CD4-positive, alpha-beta T cell treated with Interleukin-6 for 4 hours (primary cell): ENCODE measurements at regions not wholly inside any gene's neighbourhood (a gene's known extent, or its start where the extent isn't known, plus 50 kb on each side); places are given as distances from the start of the nearest gene placed in this dataset.

Experiments used
- DNase-seq: peaks from one replicate; pipeline ENCODE4 v3.0.0-alpha.2; 2020; ENCODE audit warnings: mixed read lengths

DNA sequence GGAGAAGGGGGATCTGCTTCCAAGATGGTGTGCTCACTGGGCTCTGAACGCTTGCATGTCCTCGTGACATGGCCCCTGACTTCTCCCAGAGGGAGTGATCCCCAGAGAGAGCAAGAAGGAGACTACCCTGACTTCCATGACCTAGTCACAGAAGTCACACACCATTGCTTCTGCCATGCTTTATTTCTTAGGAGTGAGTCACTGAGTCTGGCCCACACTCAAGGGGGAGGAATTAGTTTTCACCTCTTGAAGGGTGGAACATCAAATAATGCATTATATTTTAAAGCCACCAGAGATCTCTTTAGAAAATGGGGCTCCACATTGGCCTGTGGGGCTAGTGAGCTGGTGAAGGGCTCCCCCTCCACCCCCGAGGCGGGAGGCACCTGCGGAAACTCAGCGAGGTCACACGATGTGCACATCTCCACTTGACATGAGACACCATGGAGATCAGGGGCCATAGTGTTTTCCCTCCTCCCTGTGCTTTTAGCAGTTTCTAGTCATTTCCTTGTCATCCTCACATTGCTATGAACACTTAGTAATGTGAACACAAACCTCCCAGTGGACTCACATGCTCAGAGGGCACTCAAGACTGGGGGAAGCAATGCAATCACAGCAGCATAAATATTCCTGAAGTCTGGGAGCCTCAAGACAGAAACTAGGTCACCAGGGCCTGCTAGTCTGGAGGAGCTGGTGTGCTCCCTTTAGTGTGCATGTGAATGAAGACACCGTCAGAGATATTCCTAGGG is 87.4 kb upstream of the FZD10 start:
- no peak for DNase-seq

DNA sequence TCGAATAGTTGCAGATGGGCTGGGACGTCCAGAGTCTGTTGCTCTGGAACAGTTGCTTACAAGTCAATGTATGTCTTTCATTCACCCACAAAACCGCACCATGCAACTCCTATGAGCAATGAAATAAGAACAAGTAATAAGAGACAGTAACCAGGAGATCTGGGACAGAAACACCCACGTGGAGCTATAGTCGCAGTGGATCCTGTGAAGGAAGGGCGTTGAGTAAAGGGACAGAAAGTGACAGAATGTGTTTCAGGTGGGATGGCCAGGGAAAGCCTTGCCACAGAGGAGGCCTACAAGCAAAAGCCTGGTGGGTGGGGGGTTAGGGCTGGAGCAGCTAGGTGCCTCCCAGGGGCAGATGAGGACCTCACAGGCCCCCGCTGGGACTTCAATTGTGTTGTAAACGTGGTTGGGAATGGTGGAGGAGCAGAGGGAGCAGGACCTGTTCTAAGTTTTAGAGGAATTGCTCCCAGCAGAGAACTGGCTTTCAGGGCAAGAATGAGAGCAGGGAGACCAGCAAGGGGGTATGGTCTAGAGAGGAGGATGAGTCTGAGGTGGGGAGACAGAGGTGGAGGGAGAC is 86.7 kb upstream of the FZD10 start:
- no peak for DNase-seq

DNA sequence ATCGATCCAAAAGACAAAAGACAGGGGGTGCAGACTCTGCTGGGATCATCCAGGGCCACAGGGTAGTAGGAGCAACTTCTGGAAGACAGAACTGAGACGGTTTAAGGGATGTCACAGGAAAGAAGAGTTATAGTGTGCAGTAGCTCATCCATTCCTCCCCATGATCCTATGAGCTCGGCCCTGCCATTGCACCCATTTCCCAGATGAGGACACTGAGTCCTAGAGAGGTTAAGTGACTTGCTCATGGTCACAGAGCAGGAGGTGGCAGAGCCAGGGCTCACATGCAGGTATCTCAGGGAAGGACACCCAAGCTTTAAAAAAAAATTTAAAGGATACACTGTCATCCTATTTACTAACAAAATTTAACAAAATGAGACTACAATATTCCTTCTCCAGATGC is 86.1 kb upstream of the FZD10 start:
- DNase-seq: no peak

DNA sequence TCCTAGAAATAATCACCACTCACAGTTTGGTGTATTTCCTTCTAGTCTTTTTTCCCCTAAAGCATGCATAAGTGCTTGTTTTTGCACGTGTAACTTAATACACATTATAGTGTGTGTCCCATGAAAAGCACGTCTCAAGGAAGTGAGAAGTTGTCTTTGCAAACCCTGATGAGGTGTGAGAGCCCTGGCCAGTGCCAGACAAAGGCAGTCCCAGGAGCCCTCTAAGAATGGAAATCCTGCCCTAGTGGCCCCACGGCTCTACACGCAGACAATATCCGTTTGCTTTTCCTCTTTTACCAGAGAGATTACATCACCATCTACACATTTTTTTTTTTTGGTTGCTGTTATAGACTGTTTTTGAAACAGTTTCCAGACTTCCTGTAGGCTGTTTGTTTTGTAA is 85.5 kb upstream of the FZD10 start:
- no peak for DNase-seq

DNA sequence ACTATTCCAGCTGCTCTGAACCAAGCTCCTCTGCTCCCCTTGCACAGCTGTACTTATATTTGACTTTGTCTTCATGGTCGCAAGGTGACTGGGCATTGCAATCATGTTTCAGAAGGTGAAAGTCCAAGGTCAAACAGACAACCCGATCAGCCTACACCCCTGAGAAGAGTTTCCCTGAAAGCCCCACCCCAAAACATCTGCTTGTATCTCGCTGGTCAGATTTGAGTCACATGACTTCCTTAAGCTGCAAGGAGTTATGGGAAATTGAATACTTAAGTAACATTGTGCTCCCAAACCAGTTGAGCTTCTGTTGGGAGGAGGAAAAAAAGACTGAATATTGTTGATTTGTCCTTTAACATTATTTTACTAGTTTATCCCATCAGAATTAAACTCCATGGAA is 83.4 kb upstream of the FZD10 start:
- no peak for DNase-seq

DNA sequence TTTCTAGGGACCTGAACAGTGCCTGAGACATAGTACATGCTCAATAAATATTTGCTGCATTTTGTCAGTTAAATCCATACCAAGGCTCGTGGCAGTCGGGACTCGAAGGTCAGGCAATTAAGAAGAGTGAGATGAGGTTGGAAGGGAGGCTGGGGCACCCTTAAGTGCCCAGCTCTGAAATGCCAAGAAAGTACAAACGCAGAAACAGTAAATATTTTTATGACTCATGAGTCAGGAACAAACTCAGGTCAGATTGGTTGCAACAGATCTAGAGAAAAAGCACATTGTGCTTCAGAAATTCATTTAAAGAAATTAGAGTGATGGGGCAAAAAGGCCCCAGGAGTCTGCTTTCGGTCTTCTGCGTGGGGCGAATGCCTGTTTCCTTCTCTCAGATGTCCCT is 83.0 kb upstream of the FZD10 start:
- no peak for DNase-seq

DNA sequence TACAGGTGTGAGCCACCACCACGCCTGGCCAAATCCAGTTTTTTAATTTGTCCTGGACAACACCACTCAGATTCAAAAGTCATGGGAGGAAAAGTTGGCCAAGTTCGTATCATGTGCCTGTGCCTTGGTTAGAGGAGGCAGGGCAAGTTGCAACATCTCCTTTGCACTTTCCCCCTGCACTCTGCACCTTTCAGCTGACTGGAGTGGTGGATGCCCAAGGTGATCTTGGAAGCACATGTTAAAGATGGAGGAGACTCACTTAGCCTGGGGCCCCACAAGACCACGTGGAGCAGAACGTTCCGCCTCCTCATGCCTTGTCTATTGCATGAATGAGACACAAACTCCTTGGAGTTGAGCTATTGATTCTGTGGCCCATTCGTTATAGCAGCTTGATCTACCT is 82.1 kb upstream of the FZD10 start:
- no peak for DNase-seq

DNA sequence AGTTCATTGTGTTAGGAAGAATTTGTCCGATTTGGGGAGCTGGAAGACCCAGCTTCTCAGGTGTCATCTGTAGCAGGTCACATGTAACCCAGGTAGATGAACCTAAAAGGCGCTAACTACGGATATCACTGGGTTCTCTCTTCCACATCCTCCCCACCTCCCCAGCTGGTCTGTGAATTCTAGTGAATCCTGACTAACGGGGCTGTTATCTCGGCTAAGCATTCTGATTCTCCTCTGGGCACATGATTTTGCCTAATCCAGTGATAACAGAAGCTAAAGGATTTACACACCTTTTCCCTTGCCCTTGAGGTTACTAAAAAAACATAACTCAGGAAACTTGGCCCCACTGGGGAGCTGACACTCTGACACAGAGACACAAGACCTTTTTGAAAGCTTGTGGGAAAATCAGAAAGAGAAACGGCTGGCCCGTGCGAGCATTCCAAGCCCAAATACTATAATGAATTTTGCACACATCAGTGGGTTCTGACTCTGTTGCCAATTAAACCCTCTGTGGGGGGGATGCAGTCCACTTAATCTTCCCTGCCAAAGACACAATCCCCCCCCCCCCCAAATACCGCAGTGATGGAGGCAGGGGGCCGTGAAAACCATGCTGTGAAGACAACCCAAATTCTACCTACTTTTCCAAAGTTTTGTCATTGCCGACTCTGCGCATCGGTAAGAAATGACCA is 81.0 kb upstream of the FZD10 start:
- no peak for DNase-seq

DNA sequence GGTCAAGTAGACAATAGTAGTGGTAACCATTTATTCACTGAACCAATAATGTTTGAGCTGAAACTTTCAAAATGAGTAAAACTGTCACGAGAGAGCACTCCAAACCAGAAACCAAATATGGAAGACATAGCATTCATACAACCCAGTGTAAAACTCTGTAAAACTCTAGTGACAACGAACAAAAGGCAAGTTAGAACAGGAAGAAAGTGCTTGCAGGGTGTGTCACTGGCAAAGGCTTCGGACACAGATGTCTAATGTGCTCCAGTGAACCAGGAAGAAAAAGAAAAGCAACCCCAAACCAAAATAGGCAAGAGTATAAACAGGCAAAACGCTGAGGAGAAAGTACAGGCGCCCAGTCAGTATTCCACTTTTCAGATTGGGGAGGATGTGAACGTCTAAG is 79.3 kb upstream of the FZD10 start:
- no peak for DNase-seq

DNA sequence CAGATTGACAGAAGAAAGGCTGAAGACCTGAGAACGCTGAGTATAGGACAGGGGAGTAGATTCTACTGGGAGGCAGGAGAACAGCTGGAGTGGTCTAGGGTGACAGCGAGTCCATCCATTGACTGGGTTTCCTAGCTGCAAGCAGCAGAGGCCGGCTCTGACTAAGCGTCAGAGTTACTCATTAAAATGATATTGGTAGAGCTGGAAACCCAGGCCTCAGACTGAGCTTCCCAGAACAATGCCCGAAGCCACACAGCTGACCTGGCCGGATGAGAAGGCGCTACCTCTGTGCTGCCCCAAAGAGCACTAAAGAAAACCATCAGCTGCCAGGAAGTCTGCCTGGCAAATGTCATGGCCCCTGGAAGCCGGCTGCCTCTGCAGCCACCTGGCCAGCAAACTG is 78.5 kb upstream of the FZD10 start:
- DNase-seq: no peak

DNA sequence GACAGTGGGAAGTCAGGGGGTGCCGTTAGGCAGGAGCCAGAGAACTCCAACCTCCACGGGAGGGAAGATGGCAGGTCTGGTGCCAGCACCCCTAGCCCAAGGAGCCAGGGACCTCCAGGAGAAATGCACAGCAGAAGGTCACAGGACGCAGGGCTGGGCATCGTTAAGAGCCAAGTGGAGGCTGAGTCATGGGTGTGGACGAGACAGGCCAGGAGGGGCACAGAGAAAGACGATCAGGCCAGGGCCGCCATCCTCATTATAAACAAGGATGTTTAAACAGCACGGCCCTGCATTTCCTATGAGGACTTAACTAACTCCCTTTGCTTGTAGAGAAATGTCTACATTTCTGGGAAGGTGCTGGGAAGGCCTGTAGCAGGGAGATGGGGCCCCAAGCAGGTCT is 77.9 kb upstream of the FZD10 start:
- DNase-seq: no peak

DNA sequence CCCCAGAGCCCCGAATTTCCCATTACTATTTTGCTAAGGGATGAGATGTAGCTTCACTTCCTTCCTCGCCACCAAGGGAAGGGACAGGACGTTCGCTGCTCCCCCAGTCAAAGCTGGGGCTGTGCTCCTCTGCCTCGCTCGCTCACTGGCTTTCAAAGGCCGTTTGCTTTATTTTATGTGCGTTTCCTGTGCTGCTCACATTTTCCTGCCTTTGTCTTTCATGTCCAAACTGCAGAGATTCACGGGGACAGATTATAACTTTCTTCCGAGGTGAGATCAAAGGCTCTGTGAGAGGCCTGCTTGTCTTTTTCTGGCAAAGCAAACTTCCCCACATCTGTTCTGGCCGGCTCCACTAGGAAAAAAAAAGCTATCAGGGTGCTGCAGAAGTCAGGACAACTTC is 76.0 kb upstream of the FZD10 start:
- DNase-seq: peak; percentile 30

DNA sequence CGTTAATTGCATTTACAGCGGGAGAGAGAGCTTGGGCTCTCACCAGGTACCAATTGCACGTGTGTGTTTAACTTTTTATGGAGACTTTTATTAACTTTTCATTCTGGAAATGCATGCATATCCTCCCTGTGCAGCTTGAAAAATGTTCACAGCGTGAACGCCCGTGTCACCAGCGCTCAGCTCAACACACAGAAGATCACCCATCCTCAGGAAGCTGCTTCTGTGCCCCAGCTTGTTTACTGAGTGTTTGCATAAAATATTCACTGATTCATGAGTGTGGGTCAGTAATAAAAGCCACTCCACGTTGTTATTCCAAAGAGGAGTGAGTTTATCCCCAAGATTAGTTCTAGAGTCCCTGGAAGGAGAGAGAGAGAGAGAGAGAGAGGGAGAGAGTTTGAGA is 75.5 kb upstream of the FZD10 start:
- DNase-seq: no peak

DNA sequence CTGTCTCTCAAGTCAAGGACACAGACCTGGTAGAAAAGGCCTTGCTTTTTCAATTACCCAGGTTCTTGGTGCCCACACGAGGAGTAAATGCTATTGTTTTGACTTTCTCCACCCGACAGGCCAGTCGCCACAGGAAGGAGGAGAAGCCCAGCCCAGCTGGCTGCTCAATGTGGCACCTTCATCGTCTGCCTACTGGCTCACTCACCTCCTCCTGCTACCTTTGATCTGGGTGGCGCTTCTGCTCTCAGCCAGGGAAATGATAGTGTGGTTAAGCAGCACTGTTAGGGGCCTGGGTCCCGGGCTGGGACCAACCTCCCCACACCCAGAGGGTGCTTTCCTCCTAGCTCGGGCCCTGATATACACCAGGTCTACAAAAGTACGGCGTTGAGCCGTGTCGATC is 75.0 kb upstream of the FZD10 start:
- peak; percentile 42 for DNase-seq

DNA sequence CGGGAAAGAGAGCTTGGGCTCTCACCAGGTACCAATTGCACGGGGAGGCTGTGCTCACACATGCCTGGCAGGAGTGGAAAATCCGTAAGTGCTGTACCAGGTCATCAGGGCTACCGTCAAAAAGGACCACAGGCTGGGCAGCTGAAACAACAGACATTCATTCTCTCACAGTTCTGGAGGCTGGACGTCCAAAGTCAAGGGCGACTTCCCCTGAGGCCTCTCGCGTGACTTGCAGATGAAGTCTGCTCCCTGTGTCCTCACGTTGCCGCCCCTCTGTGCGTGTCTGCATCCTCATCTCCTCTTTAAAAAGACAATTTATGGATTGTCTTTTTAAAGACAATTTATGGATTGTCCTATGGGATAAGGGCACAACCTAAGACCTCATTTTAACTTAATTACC is 73.8 kb upstream of the FZD10 start:
- no peak for DNase-seq

DNA sequence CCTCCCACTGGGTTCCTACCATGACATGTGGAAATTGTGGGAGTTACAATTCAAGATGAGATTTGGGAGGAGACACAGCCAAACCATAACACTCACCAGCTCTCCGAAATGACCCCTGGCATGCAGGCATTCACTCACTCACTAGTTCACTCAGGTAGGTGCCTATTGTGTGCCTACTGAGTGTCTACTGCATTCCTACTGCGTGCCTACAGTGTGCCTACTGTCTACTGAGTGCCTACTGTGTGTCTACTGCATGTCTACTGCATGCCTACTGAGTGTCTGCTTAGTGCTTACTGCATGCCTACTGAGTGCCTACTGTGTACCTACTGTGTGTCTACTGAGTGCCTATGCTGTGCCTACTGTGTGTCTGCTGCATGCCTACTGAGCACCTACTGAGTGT is 71.7 kb upstream of the FZD10 start:
- DNase-seq: no peak

DNA sequence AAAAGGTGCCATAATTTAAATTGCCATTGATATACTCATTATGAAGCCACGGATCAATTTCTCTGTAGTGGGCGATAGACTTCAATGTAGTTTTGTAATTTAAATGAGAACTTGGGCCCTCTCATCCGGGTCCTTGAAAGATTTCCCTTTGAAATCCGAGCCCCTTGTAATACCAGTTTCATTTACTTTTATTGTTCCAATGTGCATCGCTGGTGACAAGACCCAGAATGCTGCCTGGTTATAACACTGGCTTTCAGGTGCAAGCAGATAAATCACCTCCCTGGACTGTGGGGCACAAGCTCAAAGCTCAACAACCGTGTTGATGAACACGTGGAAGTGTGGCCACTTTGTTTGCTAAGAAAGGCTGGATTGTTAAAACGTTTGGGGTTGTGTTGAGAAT is 68.9 kb upstream of the FZD10 start:
- DNase-seq: no peak

DNA sequence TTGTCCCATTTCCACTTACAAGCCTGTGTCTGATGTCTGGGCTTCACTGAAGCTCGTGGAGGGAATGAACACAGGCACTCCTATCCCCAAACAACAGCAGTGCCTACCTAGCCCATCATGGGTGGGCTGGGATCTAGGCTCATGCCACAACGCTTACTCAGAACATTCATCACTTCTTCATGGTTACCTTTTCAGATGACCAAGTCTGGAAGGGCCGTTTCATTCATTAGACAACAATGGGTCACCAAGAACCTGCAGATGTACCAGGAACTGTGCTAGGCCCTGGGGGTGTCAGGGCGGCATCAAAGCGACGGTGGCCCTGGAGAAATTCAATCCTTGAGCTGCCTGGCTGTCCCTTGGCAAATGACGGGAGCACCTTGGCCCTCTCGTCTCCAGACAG is 64.9 kb upstream of the FZD10 start:
- DNase-seq: no peak

DNA sequence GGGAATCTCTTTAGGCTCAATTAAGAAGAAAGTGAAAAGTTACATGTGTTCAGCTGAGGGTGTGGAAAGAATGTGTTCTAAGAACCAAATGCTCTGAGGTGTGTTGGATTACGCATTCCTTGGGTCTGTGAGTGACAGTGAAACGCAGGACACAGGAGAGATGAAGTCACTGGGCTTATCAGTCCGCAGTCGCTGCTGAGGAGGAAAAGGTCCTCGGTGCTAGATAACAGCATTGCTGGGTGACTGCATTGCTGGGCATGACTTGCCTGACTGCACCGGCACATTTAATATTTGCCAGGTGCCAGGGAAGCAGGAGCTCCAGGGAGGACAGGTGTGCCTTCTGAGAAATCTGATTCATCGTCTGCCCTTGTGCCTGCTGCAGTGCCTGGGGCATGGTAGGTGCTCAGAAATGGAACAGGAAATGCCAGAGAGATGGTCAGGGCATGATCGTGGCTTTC is 64.4 kb upstream of the FZD10 start:
- DNase-seq: no peak

DNA sequence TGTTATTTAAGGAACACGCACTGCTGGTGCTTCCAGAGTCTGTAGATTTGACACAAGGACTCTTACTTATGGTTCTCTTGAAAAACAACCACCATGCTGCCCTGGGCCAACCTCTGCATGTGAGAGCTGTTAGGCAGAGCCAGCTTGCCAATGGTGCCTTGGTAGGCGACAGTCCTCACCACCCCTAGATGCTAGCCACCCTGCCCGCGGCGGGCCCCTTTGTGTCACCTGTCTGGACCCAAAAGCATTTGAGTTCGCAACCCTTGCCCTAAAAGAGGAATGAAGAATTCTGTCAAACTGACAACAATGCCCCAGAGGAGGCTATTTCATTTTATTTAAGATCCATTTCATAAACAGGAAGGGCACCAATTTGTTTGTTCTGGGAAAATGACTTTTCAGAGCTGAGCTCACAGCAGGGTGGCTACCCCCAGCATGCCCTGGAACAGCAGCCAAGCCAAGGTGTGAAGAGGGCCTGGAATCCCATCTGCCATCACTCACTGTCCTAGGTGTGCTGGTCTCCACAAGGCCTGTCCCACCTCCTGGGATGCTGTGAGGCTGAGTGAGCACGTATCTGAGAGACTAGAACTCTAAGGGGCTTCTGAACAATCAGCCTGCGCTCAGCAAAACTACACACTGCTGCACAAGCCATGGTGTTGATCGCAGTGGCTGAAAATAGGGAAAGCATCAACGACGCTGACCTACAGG is 63.8 kb upstream of the FZD10 start:
- no peak for DNase-seq

DNA sequence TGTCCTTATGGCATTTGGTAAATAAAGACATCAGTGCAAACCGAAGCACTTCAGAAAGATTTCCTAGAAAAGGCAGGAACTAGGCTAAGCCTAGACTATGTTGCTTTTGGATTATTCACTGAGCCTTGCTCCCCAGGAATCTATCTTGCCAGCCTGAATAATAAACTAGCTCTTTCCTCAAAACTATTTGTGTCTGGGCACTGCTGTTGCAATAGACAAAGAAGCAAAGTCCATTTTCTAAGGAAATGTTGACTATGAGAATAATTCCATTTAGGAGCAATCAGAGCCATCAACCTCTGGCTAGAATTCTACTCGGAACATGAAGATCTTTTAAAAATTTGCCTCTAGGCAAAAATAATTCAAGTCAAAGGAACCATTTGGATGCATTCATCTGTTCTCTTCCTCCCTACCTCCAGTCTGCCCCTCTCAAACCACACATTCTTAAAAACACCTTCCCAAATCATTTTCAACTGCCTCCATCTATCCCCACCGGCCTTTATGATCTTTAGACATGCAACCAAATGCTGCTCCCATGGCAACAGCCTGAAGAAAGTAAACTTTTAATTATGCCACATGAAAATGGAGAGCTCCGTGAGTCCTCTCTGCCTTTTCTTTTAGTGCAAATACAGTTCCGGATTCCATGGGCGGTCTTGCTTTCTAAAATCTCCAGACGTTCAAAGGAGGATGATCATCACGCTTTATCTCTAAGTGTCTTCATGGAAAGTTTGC is 61.5 kb upstream of the FZD10 start:
- DNase-seq: no peak

DNA sequence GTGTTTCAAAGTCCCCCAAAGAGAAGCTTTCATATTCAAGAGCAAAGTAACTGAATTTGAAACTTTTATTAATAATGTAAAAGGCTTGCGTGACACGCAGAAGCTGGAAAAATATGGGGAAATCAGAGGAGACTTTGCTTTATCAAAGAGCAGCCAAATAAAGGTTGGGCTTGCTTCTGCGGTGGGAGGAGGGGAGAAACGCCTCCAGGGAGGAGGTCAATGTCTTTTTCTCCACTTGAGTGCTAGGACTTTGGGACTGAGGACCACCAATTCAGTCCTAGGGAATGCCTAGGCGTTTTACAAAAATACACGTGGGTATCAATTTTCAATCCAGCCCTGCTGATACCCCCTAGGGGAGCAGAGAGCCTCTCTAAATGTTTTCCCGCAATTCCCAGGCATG is 60.9 kb upstream of the FZD10 start:
- no peak for DNase-seq

DNA sequence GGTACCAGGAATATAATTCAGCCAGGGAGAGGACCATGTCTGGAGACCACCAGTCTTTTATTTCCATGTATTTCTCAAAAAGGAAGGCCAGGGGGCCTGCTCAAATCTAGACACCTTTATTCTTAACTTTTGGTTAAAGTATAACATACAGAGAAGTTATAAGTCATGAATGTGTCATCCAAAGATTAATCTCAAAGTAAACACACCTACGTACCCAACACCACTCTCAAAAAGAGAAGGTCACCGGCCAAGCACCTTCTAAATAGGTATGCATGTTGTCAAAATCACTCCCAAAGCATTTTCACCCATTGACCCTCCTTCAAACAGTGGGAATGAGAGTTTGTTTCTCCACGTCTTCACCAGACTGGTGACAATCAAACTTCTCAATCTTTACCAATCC is 60.0 kb upstream of the FZD10 start:
- no peak for DNase-seq
